Glutamatergic neuron (in vitro differentiated cells): ENCODE measurements at regions not wholly inside any gene's neighbourhood (a gene's known extent, or its start where the extent isn't known, plus 50 kb on each side); places are given as distances from the start of the nearest gene placed in this dataset.

Experiments used
- DNase-seq: peaks from one replicate; pipeline ENCODE4 v3.0.0; 2022
- H3K27ac Mint-ChIP-seq: one replicate; pipeline ENCODE4 v1.8.0; 2020; ENCODE audit warnings: mild to moderate bottlenecking, mixed read lengths, inconsistent platforms; ENCODE audit not compliant: unreplicated experiment
- H3K27me3 Mint-ChIP-seq: one replicate; pipeline ENCODE4 v1.8.0; 2020; ENCODE audit warnings: mild to moderate bottlenecking, moderate library complexity, mixed read lengths, inconsistent platforms; ENCODE audit not compliant: unreplicated experiment
- H3K36me3 Mint-ChIP-seq: one replicate; pipeline ENCODE4 v1.8.0; 2020; ENCODE audit warnings: mild to moderate bottlenecking, mixed read lengths, inconsistent platforms; ENCODE audit not compliant: unreplicated experiment
- H3K4me1 Mint-ChIP-seq: one replicate; pipeline ENCODE4 v1.8.0; 2020; ENCODE audit warnings: mild to moderate bottlenecking, low read depth, mixed read lengths, inconsistent platforms; ENCODE audit not compliant: unreplicated experiment
- H3K4me3 Mint-ChIP-seq: one replicate; pipeline ENCODE4 v1.8.0; 2020; ENCODE audit warnings: mild to moderate bottlenecking, mixed read lengths, inconsistent platforms; ENCODE audit not compliant: unreplicated experiment
- H3K9me3 Mint-ChIP-seq: one replicate; pipeline ENCODE4 v1.8.0; 2020; ENCODE audit warnings: mild to moderate bottlenecking, moderate library complexity, mixed read lengths, inconsistent platforms; ENCODE audit not compliant: unreplicated experiment
- CTCF ChIP-seq: fragments of 200-600 bp; sonication (generic); IDR thresholded peaks from one replicate; pipeline ENCODE4 v1.5.0; 2021; ENCODE audit not compliant: partially characterized antibody, unreplicated experiment

- DNase-seq, result no peak
- no peak for TF ChIP-seq CTCF
- no peak overlapping the region for H3K4me3 Mint-ChIP-seq
- no peaks in the 10 kb centered on the region for H3K9me3 Mint-ChIP-seq
- no peaks in the 10 kb centered on the region for H3K36me3 Mint-ChIP-seq
- no peak overlapping the region for H3K27ac Mint-ChIP-seq
- H3K4me1 Mint-ChIP-seq, result no peaks in the 10 kb centered on the region
- H3K27me3 Mint-ChIP-seq, result no peaks in the 10 kb centered on the region
Measured at GRCh38 chr12:69036999-69037398, 104.0 kb upstream of the CPM start.

GRCh38 chr12:69039911-69040310 is 106.9 kb upstream of the CPM start:
- TF ChIP-seq CTCF, result no peak
- Mint-ChIP-seq H3K27me3 (no peaks in the 10 kb centered on the region), H3K4me3 (no peak overlapping the region), H3K27ac (no peak overlapping the region), H3K36me3 (no peaks in the 10 kb centered on the region), H3K9me3 (no peaks in the 10 kb centered on the region), H3K4me1 (peaks cover under 1% of the 10 kb centered on the region)
- DNase-seq, result no peak

- H3K9me3 Mint-ChIP-seq, result peaks cover 1% of the 10 kb centered on the region
- H3K27ac Mint-ChIP-seq, result no peak overlapping the region
- no peak for TF ChIP-seq CTCF
- no peak overlapping the region for H3K4me3 Mint-ChIP-seq
- no peak for DNase-seq
- peaks cover 2% of the 10 kb centered on the region for H3K4me1 Mint-ChIP-seq
- no peaks in the 10 kb centered on the region for H3K36me3 Mint-ChIP-seq
- no peaks in the 10 kb centered on the region for H3K27me3 Mint-ChIP-seq
Measured at GRCh38 chr12:69042557-69042956, 109.6 kb upstream of the CPM start.

GRCh38 chr12:69042970-69043369 is 110.0 kb upstream of the CPM start:
- Mint-ChIP-seq H3K27ac (no peak overlapping the region), H3K27me3 (no peaks in the 10 kb centered on the region), H3K9me3 (peaks cover 1% of the 10 kb centered on the region), H3K4me1 (peaks cover 2% of the 10 kb centered on the region), H3K36me3 (no peaks in the 10 kb centered on the region), H3K4me3 (no peak overlapping the region)
- TF ChIP-seq CTCF, result no peak
- DNase-seq, result no peak

GRCh38 chr12:69044887-69045286 is 111.9 kb upstream of the CPM start:
- TF ChIP-seq CTCF, result no peak
- no peak for DNase-seq
- Mint-ChIP-seq H3K4me3 (no peak overlapping the region), H3K9me3 (peaks cover 1% of the 10 kb centered on the region), H3K36me3 (no peaks in the 10 kb centered on the region), H3K27ac (no peak overlapping the region), H3K4me1 (peaks cover 2% of the 10 kb centered on the region), H3K27me3 (no peaks in the 10 kb centered on the region)
